ENCODE measurements at regions not wholly inside any gene's neighbourhood (a gene's known extent, or its start where the extent isn't known, plus 50 kb on each side); places are given as distances from the start of the nearest gene placed in this dataset.

- TF ChIP-seq CTCF (IDR thresholded peaks at IDR 0.05; ENCODE audit: low read depth, low read length), result no peak
- TF ChIP-seq POLR2A (IDR thresholded peaks at IDR 0.05; ENCODE audit: extremely low read depth, insufficient read length), result no peak
- no peak for TF ChIP-seq MYC (IDR thresholded peaks at IDR 0.05; ENCODE audit: low read depth, low read length)
- no peak for TF ChIP-seq MAX (IDR thresholded peaks at IDR 0.05; ENCODE audit: low read depth, low read length)
Measured at GRCh38 chr3:186418671-186419145, 56.7 kb upstream of the DGKG start.

All from NB4 (cell line).